GM23338 (cell line): ENCODE measurements at regions not wholly inside any gene's neighbourhood (a gene's known extent, or its start where the extent isn't known, plus 50 kb on each side); places are given as distances from the start of the nearest gene placed in this dataset.

ENCODE experiments used
- ATAC-seq: fragments of 200-7000 bp; cut with Tn5 transposase; 3 replicates; pipeline ENCODE4 v1.9.1; 2020
- DNase-seq: peaks from one replicate; pipeline ENCODE4 v3.0.0-alpha.2; 2015; ENCODE audit warnings: low spot score
- H2AFZ ChIP-seq: fragments of 200-600 bp; sonication (generic); 2 replicates; pipeline ENCODE4 v1.8.0; 2016; ENCODE audit warnings: antibody characterized with exemption, mild to moderate bottlenecking, moderate library complexity
- H3F3A ChIP-seq: fragments of 200-600 bp; sonication (generic); replicated peaks from 2 replicates; pipeline ENCODE4 v1.8.0; 2017; ENCODE audit warnings: antibody characterized with exemption, mixed run types, low read depth
- H3K27ac ChIP-seq: fragments of 200-600 bp; sonication (generic); 2 replicates; pipeline ENCODE4 v1.6.1; 2016; ENCODE audit warnings: low read depth
- H3K27me3 ChIP-seq: fragments of 200-600 bp; sonication (generic); 2 replicates; pipeline ENCODE4 v1.8.0; 2016; ENCODE audit warnings: mild to moderate bottlenecking, mixed run types, moderate library complexity; ENCODE audit not compliant: insufficient read depth
- H3K36me3 ChIP-seq: fragments of 200-600 bp; sonication (generic); 2 replicates; pipeline ENCODE4 v1.8.0; 2016; ENCODE audit warnings: mild to moderate bottlenecking; ENCODE audit not compliant: insufficient read depth
- H3K4me1 ChIP-seq: fragments of 200-600 bp; sonication (generic); 2 replicates; pipeline ENCODE4 v1.8.0; 2016; ENCODE audit warnings: mild to moderate bottlenecking, moderate library complexity; ENCODE audit not compliant: insufficient read depth
- H3K4me2 ChIP-seq: fragments of 200-600 bp; sonication (generic); 2 replicates; pipeline ENCODE4 v1.7.1; 2017; ENCODE audit warnings: mixed run types
- H3K4me3 ChIP-seq: fragments of 200-600 bp; sonication (generic); 2 replicates; pipeline ENCODE4 v1.6.1; 2016; ENCODE audit warnings: mixed run types
- H3K79me2 ChIP-seq: fragments of 200-600 bp; sonication (generic); replicated peaks from 2 replicates; pipeline ENCODE4 v1.8.0; 2017; ENCODE audit warnings: mild to moderate bottlenecking; ENCODE audit not compliant: insufficient read depth
- H3K9me2 ChIP-seq: fragments of 200-600 bp; sonication (generic); 2 replicates; pipeline ENCODE4 v1.8.0; 2017; ENCODE audit not compliant: insufficient read depth
- H4K20me1 ChIP-seq: fragments of 200-600 bp; sonication (generic); replicated peaks from 2 replicates; pipeline ENCODE4 v1.8.0; 2017; ENCODE audit warnings: mild to moderate bottlenecking; ENCODE audit not compliant: insufficient read depth
- H3K27ac Mint-ChIP-seq: 2 replicates; pipeline ENCODE4 v1.8.0; 2020; ENCODE audit warnings: inconsistent platforms, mild to moderate bottlenecking, moderate library complexity, mixed read lengths
- H3K27me3 Mint-ChIP-seq: 3 replicates; pipeline ENCODE4 v1.8.0; 2022; ENCODE audit warnings: low read depth, mild to moderate bottlenecking, moderate library complexity, mixed read lengths, inconsistent platforms; ENCODE audit not compliant: insufficient read depth, poor library complexity
- H3K36me3 Mint-ChIP-seq: 3 replicates; pipeline ENCODE4 v1.8.0; 2021; ENCODE audit warnings: low read depth, mild to moderate bottlenecking, inconsistent platforms, moderate library complexity, mixed read lengths
- H3K4me1 Mint-ChIP-seq: 3 replicates; pipeline ENCODE4 v1.8.0; 2020; ENCODE audit warnings: mild to moderate bottlenecking, inconsistent platforms, mixed read lengths
- H3K4me3 Mint-ChIP-seq: 3 replicates; pipeline ENCODE4 v1.8.0; 2021; ENCODE audit warnings: moderate library complexity, mild to moderate bottlenecking, inconsistent platforms, mixed read lengths
- H3K9me3 Mint-ChIP-seq: 3 replicates; pipeline ENCODE4 v1.8.0; 2020; ENCODE audit warnings: moderate library complexity, mild to moderate bottlenecking, inconsistent platforms, mixed read lengths
- EZH2 ChIP-seq: fragments of 200-600 bp; sonication (generic); IDR thresholded peaks from one replicate; pipeline ENCODE4 v1.8.0; 2017; ENCODE audit warnings: antibody characterized with exemption, mild to moderate bottlenecking, low read depth; ENCODE audit not compliant: unreplicated experiment
- EZH2phosphoT487 ChIP-seq: fragments of 200-600 bp; sonication (generic); IDR thresholded peaks from one replicate; pipeline ENCODE4 v1.8.1; 2018; ENCODE audit warnings: antibody characterized with exemption; ENCODE audit not compliant: unreplicated experiment
- NANOG ChIP-seq: IDR thresholded peaks from 2 replicates; pipeline ENCODE4 v1.6.1; 2016; ENCODE audit warnings: antibody characterized with exemption, borderline replicate concordance
- ZNF114 ChIP-seq: fragments of 250-450 bp; sonication (Bioruptor Pico); IDR thresholded peaks from 2 replicates; pipeline ENCODE4 v1.5.0; 2020; ENCODE audit warnings: mild to moderate bottlenecking, moderate library complexity
- ZNF331 ChIP-seq: fragments of 250-450 bp; sonication (Bioruptor Pico); IDR thresholded peaks from 2 replicates; pipeline ENCODE4 v1.5.0; 2020; ENCODE audit warnings: low read depth, mild to moderate bottlenecking, moderate library complexity
- TF ChIP-seq, protein P1 (sequence below): fragments of 250-450 bp; sonication (Bioruptor Pico); IDR thresholded peaks from 2 replicates; pipeline ENCODE4 v1.5.0; 2020; ENCODE audit warnings: mild to moderate bottlenecking, moderate library complexity

DNA sequence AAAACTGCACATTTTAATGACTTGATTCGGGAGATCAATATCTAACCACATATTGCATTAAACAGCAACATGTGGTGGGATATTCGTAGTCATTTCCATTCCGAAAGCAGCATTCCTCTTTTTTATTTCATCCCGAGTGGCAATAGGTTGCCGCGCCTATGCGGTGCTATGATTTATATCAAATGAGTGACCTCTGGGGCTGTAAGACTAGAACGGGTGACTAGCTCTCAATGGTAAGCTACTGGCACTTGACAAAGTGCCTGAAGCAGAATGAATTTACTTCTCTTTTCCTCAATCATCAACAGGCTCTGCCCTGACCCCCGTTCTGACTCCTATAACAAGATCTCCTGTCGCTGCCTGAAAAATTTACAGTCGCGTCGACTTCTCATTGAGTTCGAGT, 162.3 kb downstream of the ZNF281 start:
- Mint-ChIP-seq H3K27ac (no peak overlapping the region), H3K36me3 (no peaks in the 10 kb centered on the region)

More for the DNA sequence above, 162.3 kb downstream of the ZNF281 start:
- no peak overlapping the region for H2AFZ ChIP-seq
- no peaks in the 10 kb centered on the region for H3K79me2 ChIP-seq
- ATAC-seq (no peak), DNase-seq (no peak)
- no peak for TF ChIP-seq NANOG
- TF ChIP-seq EZH2phosphoT487, result no peak
- no peak for TF ChIP-seq ZNF114 (CRISPR knock-in tag)
- no peak for TF ChIP-seq EZH2
- TF ChIP-seq, protein P1, sequence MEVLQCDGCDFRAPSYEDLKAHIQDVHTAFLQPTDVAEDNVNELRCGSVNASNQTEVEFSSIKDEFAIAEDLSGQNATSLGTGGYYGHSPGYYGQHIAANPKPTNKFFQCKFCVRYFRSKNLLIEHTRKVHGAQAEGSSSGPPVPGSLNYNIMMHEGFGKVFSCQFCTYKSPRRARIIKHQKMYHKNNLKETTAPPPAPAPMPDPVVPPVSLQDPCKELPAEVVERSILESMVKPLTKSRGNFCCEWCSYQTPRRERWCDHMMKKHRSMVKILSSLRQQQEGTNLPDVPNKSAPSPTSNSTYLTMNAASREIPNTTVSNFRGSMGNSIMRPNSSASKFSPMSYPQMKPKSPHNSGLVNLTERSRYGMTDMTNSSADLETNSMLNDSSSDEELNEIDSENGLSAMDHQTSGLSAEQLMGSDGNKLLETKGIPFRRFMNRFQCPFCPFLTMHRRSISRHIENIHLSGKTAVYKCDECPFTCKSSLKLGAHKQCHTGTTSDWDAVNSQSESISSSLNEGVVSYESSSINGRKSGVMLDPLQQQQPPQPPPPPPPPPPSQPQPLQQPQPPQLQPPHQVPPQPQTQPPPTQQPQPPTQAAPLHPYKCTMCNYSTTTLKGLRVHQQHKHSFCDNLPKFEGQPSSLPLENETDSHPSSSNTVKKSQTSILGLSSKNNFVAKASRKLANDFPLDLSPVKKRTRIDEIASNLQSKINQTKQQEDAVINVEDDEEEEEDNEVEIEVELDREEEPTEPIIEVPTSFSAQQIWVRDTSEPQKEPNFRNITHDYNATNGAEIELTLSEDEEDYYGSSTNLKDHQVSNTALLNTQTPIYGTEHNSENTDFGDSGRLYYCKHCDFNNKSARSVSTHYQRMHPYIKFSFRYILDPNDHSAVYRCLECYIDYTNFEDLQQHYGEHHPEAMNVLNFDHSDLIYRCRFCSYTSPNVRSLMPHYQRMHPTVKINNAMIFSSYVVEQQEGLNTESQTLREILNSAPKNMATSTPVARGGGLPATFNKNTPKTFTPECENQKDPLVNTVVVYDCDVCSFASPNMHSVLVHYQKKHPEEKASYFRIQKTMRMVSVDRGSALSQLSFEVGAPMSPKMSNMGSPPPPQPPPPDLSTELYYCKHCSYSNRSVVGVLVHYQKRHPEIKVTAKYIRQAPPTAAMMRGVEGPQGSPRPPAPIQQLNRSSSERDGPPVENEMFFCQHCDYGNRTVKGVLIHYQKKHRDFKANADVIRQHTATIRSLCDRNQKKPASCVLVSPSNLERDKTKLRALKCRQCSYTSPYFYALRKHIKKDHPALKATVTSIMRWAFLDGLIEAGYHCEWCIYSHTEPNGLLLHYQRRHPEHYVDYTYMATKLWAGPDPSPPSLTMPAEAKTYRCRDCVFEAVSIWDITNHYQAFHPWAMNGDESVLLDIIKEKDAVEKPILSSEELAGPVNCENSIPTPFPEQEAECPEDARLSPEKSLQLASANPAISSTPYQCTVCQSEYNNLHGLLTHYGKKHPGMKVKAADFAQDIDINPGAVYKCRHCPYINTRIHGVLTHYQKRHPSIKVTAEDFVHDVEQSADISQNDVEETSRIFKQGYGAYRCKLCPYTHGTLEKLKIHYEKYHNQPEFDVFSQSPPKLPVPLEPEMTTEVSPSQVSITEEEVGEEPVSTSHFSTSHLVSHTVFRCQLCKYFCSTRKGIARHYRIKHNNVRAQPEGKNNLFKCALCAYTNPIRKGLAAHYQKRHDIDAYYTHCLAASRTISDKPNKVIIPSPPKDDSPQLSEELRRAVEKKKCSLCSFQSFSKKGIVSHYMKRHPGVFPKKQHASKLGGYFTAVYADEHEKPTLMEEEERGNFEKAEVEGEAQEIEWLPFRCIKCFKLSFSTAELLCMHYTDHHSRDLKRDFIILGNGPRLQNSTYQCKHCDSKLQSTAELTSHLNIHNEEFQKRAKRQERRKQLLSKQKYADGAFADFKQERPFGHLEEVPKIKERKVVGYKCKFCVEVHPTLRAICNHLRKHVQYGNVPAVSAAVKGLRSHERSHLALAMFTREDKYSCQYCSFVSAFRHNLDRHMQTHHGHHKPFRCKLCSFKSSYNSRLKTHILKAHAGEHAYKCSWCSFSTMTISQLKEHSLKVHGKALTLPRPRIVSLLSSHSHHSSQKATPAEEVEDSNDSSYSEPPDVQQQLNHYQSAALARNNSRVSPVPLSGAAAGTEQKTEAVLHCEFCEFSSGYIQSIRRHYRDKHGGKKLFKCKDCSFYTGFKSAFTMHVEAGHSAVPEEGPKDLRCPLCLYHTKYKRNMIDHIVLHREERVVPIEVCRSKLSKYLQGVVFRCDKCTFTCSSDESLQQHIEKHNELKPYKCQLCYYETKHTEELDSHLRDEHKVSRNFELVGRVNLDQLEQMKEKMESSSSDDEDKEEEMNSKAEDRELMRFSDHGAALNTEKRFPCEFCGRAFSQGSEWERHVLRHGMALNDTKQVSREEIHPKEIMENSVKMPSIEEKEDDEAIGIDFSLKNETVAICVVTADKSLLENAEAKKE (CRISPR knock-in tag), result no peak
- TF ChIP-seq ZNF331, result no peak
- no peak overlapping the region for H3K4me3 ChIP-seq
- no peaks in the 10 kb centered on the region for H3K27me3 ChIP-seq
- Mint-ChIP-seq H3K9me3 (no peaks in the 10 kb centered on the region), H3K27me3 (no peaks in the 10 kb centered on the region), H3K4me3 (no peak overlapping the region), H3K4me1 (peaks cover 30% of the 10 kb centered on the region)
- peaks cover 25% of the 10 kb centered on the region for H3K4me1 ChIP-seq
- H4K20me1 ChIP-seq, result no peaks in the 10 kb centered on the region
- H3K36me3 ChIP-seq, result no peaks in the 10 kb centered on the region
- H3K4me2 ChIP-seq, result no peak overlapping the region
- no peaks in the 10 kb centered on the region for H3K9me2 ChIP-seq
- no peak overlapping the region for H3K27ac ChIP-seq
- H3F3A ChIP-seq, result 0 out of 2 replicates have a peak, but pooled peaks cover 3% of the 10 kb centered on the region
